DMS114 treated with DMSO at 0.1 percent for 48 hours (cell line): ENCODE measurements at regions not wholly inside any gene's neighbourhood (a gene's known extent, or its start where the extent isn't known, plus 50 kb on each side); places are given as distances from the start of the nearest gene placed in this dataset.
"Not testable (repeated sequence)": the region's sequence is repeated elsewhere in the genome, so short reads cannot be mapped to it uniquely, and the experiment has no call there.

Source experiments
- DNase-seq: peaks from one replicate; lab custom pipeline; 2025; ENCODE audit not compliant: unreplicated experiment; lab: John Stamatoyannopoulos, UW

GRCh38 chr4:162847945-162848549 is 318.6 kb downstream of the NAF1 start:
- no peak for DNase-seq

DNA sequence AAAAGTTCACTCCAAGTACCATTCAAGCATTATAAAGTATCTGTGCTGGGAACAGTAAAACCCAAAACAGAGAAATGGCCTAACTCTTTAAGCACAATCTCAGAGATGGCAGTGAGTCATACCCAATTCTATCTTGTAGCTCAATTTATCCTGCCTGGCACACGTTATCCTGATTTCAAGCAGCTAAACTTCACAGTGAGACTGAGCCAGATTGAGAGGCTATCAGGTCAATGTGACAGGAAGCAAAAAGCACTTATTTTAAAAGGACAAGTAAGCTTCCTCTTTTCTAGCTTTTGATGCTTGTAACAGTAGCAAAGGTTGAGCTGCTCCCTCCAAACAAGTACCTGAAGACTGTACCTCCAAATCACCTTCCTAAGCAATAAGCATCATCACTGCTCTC is 324.9 kb downstream of the NAF1 start:
- DNase-seq, result no peak

- DNase-seq, result no peak
Observed at GRCh38 chr4:162839814-162840213, 326.9 kb downstream of the NAF1 start.

GRCh38 chr4:162838671-162839070 is 328.0 kb downstream of the NAF1 start:
- no peak for DNase-seq

- no peak for DNase-seq
Observed at GRCh38 chr4:162837679-162838078, 329.0 kb downstream of the NAF1 start.

DNA sequence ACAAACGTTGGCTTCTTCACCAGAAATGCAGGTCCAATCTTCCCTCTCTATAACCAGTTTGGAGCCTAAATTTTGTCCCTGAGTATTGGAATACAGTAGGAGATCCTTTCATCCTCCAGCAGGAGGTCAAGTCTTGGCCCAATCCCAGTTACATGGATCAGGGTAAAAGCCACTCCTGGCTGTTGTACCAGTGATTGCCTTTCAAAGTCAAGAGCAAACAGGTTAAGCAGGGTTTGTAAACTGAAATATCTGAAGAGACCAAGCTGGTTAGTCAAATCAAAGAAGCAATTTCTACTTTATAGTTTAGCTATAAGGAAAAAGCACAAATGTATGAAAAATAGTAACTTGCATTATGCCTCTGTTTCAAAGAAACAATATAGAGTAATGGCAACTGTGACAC is 329.4 kb downstream of the NAF1 start:
- DNase-seq, result no peak

DNA sequence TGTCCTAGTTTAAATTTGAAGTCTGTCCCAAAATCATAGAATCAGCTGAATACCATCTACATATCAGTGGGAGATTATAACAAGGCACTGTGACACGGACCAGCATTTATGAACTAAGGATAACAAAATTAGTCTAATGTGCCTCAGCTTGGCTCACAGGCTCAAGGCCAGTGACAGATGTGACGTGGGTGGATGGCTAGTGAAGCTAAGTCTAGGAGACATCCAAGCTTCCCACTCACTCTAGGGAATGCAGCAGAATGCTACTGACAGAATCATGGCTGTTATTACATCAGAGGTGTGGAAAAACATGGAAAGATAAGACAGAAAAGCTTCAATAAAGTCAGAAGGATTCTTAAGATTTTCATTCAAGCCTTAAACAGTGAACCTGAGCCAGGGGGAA is 329.9 kb downstream of the NAF1 start:
- no peak for DNase-seq

DNA sequence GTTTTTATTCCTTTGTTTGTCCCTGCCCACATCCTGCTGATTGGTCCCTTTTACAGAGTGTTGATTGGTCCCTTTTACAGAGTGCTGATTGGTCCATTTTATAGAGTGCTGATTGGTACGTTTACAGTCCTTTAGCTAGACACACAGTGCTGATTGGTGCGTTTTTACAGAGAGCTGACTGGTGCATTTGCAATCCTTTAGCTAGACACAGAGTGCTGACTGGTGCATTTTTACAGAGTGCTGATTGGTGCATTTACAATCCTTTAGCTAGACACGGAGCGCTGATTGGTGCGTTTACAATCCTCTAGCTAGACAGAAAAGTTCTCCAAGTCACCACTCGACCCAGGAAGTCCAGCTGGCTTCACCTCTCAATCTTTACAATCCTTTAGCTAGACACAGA is 330.4 kb downstream of the NAF1 start:
- not testable (repeated sequence) for DNase-seq

DNA sequence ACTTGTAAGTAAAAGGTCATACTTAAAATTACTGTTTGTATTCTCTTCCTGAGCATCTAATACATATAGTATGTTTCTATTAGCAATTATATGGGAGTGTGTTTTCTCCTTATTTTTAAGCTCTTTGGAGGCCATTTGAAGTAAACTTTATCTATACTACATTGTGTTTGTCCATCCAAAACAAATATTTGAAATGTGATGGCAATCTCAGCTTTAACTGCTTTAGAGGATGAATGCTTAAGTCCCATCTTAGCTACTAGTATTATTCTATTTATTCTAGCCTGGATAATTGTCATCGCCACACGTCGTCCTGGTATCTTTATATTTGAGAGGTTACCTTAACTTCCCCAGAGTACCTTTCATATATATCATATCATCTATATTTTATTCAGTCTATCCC is 335.8 kb downstream of the NAF1 start:
- DNase-seq, result no peak

- not testable (repeated sequence) for DNase-seq
Observed at GRCh38 chr4:162817374-162817773, 349.3 kb downstream of the NAF1 start.

DNA sequence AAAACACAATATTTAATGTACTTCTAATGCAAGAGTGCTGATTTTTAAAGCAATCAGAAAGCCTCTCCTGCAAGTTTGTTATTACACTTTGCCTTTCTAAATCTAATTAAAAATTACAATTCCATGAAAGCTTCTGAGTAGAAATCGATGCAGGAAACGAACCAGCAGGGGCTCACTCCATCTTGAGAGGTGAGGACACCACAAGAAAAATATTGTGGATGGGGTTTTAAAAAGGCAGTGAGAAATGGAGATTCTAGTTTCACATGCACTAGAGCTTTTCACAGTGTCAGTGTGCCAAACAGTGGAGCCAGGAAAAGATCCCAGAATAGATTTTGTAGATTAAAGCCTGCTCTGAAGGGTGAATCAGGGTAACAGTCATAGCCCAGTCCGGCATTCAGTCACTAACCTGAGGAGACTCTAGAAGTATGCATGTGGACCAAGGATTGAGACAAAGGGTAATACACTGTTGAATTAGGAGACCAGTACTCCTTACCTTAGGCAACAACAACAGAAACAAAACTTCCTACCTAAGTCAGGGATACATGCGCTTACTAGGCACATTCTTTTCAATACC is 362.3 kb downstream of the NAF1 start:
- no peak for DNase-seq

DNA sequence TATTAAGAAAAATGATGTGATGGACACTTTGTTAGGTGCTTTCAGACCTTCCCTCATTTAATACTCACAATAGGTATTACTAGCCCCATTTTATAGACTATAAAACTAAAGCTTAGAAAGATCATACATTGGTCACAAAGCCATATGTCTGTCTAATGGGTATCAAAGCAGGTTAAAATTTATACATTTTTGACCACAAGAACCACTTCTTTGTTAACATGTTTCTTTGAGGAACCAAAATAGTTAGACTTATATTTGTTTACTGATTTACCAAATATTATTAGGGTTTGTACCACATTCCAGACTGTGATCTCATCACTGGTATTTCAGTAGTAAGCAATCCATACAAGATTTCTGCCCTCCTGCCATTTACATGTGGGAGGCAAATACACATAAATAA is 363.3 kb downstream of the NAF1 start:
- DNase-seq, result no peak

DNA sequence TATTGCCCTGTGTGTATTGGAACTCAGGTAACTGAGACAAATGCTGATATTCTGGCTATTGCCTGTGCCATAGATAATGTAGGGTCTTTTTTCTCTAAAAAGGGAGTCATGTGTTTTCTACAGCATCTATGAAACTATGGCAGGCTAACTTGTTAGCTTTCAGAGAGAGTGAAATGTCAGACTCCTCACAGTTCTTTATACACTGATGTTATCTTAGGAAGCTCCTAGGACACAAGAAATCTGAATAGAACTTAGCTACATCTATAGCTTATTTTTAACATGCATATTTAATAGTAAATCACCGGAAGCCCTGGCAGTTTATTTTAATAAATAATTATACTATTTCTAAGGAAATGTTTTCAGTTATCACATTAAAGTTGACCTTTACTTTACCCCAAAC is 369.6 kb downstream of the NAF1 start:
- no peak for DNase-seq

DNA sequence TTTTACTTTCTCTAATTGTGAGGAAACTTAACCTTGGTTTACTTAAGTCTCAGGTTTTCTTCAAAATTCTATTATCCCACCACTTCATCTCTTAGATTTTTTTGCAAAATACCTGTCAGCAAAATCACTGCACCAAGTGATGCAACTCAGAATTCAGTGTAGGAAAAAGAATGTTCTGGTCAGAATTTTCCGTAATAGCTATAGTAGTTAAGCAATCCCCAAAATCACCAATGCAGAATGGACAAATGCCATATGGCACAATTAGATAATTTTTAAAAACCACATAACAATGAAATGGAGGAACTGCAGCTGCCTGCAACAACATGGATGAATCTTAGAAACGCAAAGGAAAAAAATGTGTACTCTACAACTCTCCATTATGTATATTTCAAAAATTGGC is 373.1 kb downstream of the NAF1 start:
- no peak for DNase-seq

DNA sequence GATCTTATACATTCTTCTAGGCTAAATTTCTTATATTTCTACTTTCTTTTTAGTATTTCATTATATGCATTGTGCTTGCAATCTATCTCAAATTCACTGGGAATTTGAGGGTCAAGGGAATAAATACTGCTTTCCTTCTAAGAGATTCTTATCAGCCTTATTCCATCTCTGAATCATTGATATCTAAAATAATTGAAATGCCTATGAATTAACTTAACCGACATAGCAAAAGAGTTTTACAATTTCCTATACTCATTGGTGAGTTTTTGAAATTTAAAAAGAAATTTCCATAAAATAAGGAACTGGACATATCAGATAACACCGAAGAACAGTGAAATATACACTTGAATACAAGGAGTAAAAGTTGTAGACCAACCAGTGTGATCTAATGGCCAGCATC is 373.7 kb downstream of the NAF1 start:
- DNase-seq, result no peak

- DNase-seq, result no peak
Observed at GRCh38 chr4:162791226-162791625, 375.5 kb downstream of the NAF1 start.

DNA sequence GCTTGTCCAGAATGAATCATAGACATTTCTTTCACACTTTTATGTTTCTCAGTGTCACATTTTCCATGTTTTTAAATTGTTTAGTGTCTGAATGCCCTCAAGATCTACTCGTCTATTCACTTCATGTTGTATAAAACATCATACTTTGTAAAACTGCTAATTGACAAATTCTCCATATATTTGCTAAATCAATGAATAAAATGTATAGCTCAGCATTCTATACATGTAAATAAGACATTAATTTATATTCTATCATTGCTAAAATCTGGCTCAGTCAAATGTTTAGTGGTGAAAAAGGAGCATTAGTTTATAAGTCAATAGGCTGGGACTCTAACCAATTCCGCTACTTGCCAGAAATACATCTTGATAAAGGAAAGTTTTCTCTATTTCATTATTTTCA is 379.6 kb downstream of the NAF1 start:
- no peak for DNase-seq

DNA sequence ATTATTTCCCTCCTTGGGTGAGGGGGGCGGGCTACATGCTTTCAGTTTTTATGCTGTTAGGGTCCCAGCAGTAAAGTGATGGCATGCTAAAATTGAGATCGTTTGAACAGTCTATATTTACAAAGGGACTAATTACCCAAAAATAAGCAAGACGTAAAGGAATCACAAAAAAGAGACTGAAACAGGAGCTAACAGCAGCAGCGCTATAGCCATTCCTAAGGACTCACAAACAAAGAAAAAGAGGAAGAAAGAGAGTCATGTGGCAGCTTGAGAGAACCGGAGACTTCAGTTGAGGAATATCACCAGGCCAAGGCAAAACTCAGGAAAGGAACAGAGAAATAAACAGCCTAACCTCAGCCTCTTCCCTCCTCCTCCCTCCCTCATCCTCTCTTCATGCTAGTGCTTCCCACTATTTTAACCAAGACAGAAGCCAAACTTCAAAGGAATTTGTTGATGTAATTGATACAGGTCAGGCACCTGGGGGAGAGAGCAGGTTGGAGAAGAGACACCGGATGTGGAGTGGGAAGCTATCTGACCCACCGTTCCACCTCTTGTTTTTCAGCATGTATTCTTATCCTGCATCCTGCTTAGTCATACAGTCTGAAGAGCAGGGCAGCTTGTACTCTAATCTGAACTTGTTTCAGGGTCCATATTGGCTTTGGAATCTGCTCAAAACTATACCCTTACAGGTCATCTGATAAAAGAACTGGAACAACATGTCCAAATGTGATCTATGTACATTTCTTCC is 383.7 kb downstream of the NAF1 start:
- DNase-seq, result no peak

DNA sequence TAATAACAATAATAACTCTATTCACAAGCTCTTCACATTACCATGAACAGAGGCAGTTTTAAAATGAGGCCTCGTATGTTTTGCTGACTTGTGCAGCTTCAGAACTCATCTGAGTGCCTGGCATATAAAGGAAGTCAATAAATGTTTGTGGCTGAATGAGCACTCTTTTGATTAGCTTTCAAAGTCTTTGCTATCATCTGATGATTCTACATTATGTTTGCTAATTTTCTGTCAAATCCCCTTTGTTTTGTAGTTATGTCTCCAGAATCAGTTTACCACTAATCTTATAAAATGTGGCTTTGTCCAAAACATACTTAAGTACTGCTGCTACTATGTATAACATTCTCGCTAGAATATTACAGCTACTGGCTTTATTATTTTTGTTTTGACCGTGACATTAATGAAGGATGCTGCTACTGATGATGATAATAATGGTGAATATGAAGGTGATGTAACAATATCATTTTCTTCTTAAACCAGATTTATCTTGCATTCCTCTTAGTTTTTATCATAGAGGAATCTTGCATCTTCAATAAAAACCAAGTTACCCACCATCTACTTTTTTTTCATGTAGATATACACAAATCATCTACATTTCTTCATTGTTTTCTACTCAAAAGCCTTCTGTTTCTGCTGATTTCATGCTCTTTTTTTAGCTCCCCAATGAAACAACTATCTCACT is 384.5 kb downstream of the NAF1 start:
- no peak for DNase-seq

DNA sequence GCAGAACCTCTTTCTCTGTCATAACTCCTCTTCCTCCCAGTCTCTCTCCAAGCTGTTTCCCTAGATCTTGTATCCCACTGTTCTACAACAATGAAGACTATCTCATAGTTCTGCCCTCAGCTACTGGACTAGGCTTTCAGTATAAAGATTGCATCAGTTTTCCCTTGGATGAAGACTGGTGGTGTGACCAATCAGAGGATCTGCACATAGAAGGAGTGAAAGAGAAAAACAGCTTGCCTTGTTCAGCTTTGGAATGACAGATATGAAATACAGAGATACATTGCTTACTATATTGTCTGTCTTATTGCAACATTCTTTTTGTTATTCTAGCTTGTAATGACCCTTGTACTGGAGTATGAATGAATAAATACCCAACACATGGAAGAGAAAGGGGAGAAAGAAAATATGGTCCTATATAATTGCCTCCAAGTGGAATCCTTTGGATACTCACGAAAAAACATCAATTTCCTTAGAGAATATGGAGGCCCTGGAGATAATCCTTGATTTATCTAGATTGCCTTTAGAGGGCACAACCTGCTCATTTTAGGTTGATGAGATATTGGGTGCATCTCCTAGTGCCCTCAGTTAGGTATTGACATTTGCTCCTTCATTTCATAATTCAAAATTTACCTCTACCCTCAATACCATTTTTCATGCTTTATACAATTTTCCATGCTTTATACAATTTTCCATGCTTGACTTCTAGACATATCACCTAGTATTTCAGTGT is 395.8 kb downstream of the NAF1 start:
- no peak for DNase-seq

DNA sequence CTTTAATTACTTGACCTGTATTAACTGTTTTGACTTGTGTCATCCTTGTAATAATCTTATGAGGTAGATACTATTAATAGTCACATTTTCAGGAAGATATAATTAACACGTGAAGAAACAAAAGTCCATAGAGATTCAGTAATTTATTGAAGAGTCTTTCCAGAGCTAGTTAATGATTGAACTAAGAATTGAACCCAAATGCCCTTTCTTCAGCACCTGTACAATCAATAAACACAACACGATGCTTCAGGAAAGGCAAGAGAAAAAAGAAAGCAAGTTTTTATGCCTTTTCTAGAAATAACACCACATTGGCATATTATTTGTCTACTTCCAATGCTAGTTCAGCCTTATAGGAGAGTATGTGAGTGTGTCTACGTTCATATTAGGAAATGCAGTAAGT is 399.6 kb downstream of the NAF1 start:
- DNase-seq, result no peak
